Stimulated activated CD4-positive, alpha-beta T cell treated with anti-CD3 and anti-CD28 coated beads, Interleukin-2, amount 100 ng/mL, for 4 hours (primary cell): ENCODE measurements at regions not wholly inside any gene's neighbourhood (a gene's known extent, or its start where the extent isn't known, plus 50 kb on each side); places are given as distances from the start of the nearest gene placed in this dataset.
"Not testable (repeated sequence)": the region's sequence is repeated elsewhere in the genome, so short reads cannot be mapped to it uniquely, and the experiment has no call there.

Experiments used
- DNase-seq: peaks from one replicate; pipeline ENCODE4 v3.0.0-alpha.2; 2020; ENCODE audit warnings: low read depth

DNA sequence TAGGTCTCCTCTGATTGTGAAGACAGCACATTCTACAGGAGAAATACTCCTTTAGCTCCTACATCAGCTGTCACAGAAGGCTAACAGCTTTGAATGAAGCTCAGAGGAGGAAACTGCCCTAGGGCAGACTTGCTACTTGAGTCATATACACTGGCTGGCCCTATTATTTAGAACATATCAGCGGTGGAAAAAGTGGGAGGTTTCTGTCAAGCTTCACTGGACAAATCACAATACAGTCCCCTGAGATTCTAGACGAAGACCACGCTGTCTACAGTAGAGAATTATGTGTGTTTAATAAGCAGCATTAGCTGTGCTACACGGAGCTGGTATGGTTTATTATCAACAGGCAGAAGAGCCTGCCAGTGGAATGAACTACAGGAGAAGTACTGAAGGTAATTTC lies 230.9 kb upstream of the FSIP2 start:
- DNase-seq, result no peak

- no peak for DNase-seq
Measured at GRCh38 chr2:185510060-185510459, 228.5 kb upstream of the FSIP2 start.

DNA sequence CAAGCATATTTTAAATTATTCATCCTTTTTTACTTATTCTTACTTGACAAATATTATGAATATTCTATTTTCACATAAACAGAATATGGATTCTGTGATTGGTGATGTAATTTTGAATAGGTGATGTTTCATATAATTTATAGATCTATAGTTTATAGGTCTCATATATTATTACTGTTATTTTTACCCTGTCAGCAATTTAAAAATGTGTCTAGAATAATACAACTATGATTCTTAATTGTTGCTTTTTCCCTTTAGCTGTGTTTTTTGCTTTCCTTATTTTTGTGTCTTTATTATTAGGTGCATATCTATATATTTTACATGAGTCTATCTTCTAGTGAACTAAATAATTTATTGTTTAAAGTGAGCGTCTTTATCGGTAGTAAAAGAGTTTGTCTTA lies 226.7 kb upstream of the FSIP2 start:
- DNase-seq, result no peak

GRCh38 chr2:185522472-185522871 lies 216.1 kb upstream of the FSIP2 start:
- no peak for DNase-seq

GRCh38 chr2:185524242-185524641 lies 214.4 kb upstream of the FSIP2 start:
- DNase-seq, result not testable (repeated sequence)

- no peak for DNase-seq
Measured at GRCh38 chr2:185526161-185526560, 212.4 kb upstream of the FSIP2 start.

DNA sequence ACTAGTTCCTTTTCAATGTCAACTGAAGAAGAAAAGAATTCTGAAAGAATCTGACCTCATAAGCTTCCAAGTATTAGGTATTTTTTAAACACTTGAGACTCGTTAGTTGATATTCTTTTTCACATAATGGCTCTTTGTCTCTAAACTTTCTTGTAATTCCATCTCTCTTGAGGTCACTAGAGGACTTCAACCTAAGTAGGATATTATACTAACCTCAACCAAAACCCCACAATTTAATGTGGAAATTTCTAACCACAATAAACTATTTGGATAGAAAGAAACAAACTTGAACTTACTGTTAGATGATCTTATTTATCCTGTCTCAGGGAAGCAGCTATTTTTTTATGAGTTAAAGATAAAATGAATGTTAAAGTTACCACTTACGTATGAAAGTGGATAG lies 206.9 kb upstream of the FSIP2 start:
- no peak for DNase-seq

- no peak for DNase-seq
Measured at GRCh38 chr2:185537689-185538088, 200.9 kb upstream of the FSIP2 start.

- no peak for DNase-seq
Measured at GRCh38 chr2:185567196-185567595, 171.4 kb upstream of the FSIP2 start.

DNA sequence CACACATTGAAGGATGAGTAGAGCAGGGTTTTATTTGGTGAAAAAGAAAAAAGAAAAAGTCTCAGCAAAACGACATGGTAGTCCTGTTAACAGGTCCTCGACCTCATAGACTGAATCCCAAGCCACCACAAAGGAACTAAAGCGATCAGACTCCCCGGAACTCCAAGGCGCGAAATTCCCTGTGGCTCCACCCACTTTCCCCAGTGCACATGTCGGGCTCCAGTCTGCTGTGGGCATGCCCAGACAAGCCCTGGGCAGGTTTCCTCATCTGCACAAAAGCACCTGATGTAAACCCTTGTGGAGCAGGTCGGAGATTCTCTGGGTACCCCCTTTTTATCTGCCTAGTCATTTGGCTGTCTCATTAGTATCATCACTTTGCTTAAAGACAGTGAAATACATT lies 170.7 kb upstream of the FSIP2 start:
- no peak for DNase-seq

GRCh38 chr2:185578322-185578721 lies 160.3 kb upstream of the FSIP2 start:
- DNase-seq, result no peak

- no peak for DNase-seq
Measured at GRCh38 chr2:185583058-185583816, 155.4 kb upstream of the FSIP2 start.

- DNase-seq, result not testable (repeated sequence)
Measured at GRCh38 chr2:185585165-185585564, 153.4 kb upstream of the FSIP2 start.

DNA sequence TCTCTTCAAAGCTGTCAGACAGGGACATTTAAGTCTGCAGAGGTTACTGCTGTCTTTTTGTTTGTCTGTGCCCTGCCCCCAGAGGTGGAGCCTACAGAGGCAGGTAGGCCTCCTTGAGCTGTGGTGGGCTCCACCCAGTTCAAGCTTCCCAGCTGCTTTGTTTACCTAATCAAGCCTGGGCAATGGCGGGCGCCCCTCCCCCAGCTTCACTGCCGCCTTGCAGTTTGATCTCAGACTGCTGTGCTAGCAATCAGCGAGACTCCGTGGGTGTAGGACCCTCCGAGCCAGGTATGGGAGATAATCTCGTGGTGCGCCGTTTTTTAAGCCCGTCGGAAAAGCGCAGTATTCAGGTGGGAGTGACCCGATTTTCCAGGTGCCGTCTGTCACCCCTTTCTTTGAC lies 147.3 kb upstream of the FSIP2 start:
- not testable (repeated sequence) for DNase-seq

- no peak for DNase-seq
Measured at GRCh38 chr2:185607945-185608344, 130.7 kb upstream of the FSIP2 start.

- DNase-seq, result no peak
Measured at GRCh38 chr2:185608799-185609198, 129.8 kb upstream of the FSIP2 start.

DNA sequence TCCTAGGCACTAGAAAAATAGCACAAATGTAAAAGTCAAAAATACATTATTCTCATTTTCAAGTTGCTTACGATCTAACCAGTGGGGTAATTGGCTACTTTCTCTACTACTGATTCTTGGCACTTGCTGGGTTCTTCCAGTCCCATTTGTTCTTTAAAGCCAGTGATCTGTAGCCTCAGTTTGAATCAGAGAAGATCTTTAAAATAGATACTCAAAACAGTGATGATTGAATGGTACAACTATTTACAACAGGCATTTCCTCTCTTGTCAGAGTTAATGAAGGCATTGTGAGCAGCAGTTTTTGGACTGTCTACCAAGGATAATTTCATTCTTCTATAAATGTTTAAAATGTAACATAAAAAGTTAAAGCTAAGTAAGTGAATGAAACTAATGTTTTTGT lies 128.3 kb upstream of the FSIP2 start:
- no peak for DNase-seq

DNA sequence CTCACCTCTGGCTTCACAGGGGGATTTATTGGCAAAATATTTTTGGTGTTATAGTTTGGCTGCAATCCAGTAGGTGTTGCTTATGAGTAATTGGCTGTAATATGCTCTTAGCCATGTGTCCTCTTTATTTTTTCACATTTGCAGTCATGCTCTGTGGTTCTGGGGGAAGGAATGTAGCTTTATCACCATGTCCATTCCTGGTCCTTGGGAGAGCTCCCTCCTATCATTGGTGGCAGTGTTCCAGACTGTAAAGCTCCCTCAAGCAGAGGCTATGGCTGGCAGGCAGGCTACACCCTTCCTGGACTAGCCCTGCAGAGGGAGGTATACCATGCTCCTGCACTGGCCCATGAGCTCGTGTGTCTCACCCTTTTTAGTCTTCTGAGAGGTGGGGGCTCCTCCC lies 120.0 kb upstream of the FSIP2 start:
- no peak for DNase-seq

DNA sequence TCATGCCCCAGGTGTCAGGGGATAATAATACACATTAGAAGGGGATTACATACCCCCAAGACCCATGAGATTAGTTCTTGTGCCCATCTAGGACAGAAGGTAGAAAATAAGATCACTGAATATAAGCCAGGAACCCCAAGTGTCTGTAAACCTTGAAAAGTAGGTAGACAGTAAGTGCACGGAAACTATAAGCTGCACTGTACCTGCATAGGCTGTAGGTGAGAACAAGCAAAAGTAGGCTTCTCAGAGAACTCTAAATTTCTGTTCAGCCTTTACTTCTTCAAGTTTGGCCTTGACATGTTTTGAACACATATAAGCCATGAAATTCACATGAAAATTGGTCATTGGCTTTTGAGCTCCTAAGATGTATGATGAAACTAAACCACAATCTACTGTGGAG lies 113.0 kb upstream of the FSIP2 start:
- DNase-seq, result no peak

DNA sequence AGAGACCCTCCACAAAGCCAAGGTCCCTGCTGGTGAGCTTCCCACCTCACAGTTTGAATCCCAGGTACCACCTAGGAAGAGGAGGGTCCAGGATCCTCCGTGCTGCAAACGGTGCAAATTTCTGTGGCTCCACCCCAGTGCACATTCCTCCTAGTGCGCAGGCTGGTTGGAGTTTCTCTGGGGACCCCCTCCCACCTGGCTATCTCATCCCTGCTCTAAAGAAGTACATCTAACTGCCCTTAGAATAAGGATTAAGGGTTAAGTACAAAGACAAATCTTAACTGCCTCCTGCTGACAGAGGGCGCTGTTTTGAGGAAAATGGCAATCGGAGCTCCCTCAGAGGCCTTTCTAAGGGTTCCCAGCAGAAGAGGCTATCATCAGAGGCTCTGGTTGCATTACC lies 109.6 kb upstream of the FSIP2 start:
- no peak for DNase-seq

GRCh38 chr2:185633621-185634020 lies 105.0 kb upstream of the FSIP2 start:
- DNase-seq, result no peak

DNA sequence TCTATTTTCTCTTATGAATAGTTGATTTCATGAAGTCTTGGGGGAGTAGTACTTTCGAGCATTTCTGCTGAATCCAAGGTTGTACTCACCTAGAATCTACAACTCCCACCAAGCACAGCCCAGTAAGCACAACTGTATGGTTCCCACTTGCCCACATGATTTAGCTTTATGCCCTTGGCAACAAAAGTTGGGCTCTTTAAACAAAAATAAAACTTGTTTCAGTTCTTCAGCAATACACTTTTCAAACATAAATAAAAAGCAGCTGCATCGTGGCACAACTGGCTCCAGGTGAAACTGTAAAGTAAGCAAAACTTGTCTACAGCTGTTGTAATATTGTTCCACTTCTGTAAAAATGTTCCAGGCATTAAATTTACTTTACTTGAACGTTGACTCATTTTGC lies 99.8 kb upstream of the FSIP2 start:
- no peak for DNase-seq

DNA sequence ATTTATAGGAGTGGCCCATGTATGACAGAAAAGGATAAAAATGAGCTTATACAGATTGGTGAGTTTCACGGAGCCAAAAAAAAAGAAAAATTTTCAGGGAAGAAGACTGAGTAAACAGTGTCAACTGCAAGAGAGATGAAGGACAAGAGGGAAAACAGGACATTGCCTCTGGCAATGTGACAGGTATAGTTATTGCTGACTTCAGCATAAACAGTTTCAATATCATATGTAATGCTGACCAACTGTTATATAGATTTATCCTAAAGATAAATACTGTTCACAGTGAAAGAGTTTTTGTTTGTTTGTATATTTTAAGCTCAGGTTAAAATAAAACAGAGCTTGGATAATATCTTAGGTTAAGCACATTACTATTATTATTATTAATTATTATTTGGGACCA lies 98.0 kb upstream of the FSIP2 start:
- DNase-seq, result no peak

- no peak for DNase-seq
Measured at GRCh38 chr2:185643434-185643833, 95.2 kb upstream of the FSIP2 start.

GRCh38 chr2:185644828-185645227 lies 93.8 kb upstream of the FSIP2 start:
- no peak for DNase-seq
